AG04449 (cell line): ENCODE measurements at regions not wholly inside any gene's neighbourhood (a gene's known extent, or its start where the extent isn't known, plus 50 kb on each side); places are given as distances from the start of the nearest gene placed in this dataset.

ENCODE experiments used
- CTCF ChIA-PET: fragments of 350-600 bp; formaldehyde crosslinking; extraction: SDS; loops from one replicate; lab custom pipeline; 2021; ENCODE audit warnings: antibody characterized with exemption; lab: Yijun Ruan, JAX
- POLR2A ChIA-PET: fragments of 400-600, 350-600 bp; formaldehyde crosslinking; extraction: SDS; loops from one replicate; lab custom pipeline; 2020; ENCODE audit warnings: antibody characterized with exemption, inconsistent platforms; lab: Yijun Ruan, JAX
- DNase-seq: peaks from one replicate; pipeline ENCODE4 v3.0.0-alpha.2; 2010; ENCODE audit warnings: low read depth, low spot score
- H3K4me3 ChIP-seq: 2 replicates; pipeline ENCODE4 v1.5.1; 2011; ENCODE audit warnings: low read depth, mild to moderate bottlenecking, control low read depth, low read length
- TF ChIP-seq, protein P1 (sequence below): IDR thresholded peaks from one replicate; pipeline ENCODE4 v1.5.1; 2011; ENCODE audit warnings: mild to moderate bottlenecking, moderate library complexity, low read length, control low read depth, inconsistent platforms; ENCODE audit not compliant: insufficient read depth; ENCODE audit errors: missing control alignments

- TF ChIP-seq, protein P1, sequence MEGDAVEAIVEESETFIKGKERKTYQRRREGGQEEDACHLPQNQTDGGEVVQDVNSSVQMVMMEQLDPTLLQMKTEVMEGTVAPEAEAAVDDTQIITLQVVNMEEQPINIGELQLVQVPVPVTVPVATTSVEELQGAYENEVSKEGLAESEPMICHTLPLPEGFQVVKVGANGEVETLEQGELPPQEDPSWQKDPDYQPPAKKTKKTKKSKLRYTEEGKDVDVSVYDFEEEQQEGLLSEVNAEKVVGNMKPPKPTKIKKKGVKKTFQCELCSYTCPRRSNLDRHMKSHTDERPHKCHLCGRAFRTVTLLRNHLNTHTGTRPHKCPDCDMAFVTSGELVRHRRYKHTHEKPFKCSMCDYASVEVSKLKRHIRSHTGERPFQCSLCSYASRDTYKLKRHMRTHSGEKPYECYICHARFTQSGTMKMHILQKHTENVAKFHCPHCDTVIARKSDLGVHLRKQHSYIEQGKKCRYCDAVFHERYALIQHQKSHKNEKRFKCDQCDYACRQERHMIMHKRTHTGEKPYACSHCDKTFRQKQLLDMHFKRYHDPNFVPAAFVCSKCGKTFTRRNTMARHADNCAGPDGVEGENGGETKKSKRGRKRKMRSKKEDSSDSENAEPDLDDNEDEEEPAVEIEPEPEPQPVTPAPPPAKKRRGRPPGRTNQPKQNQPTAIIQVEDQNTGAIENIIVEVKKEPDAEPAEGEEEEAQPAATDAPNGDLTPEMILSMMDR = no peak
- no peak overlapping the region for H3K4me3 ChIP-seq
- no peak for DNase-seq
- ChIA-PET POLR2A (no interaction called here), CTCF (no interaction called here)
These were observed 171.4 kb downstream of the ZNF248 start for GRCh38 chr10:37685741-37686683.

- no peak overlapping the region for H3K4me3 ChIP-seq
- ChIA-PET CTCF (no interaction called here), POLR2A (no interaction called here)
- DNase-seq = no peak
- TF ChIP-seq, protein P1 = no peak
These were observed 172.6 kb downstream of the ZNF248 start for GRCh38 chr10:37684765-37685164.

DNA sequence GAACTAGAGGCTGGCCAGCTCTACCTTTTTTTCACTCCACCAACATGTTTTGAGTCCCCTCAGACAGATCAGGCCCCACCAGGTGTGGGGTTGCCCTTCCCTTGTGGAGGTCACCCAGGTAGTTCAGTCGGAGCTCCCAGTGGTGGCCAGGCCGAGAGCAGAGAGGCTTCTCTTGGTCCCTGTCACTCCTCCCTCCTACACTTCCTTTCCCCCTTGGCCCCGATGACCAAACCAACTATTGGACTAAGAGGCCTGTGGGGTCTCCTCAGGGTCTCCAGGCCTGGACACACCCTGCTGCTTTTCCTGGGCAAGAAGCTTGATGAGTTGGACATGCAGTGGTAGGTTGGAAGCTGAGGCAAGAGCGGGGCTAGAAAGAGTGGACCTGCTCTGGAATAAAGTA is 174.8 kb downstream of the ZNF248 start:
- H3K4me3 ChIP-seq = no peak overlapping the region
- no peak for DNase-seq
- POLR2A ChIA-PET = no interaction called here
- CTCF ChIA-PET = no interaction called here
- TF ChIP-seq, protein P1 = no peak

DNA sequence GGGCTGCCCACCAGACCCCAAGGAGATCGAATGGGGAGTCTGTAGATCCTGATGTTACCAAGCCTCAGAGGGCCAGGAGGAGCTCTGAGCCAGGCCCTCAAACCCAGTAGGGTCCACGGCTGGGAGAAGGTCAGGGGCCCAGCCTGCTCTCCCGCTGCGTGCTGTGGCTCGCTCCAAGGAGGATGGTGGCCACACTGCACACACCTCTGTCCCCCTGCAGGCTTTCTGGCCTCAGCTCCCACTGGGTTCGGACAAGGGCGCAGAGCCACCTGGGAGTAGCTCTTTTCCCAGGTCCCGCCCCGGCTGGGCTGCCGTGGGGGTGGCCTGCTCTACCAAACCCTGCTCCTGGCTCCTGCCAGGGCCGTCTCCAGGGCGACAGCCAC is 175.8 kb downstream of the ZNF248 start:
- no peak overlapping the region for H3K4me3 ChIP-seq
- ChIA-PET POLR2A (no interaction called here), CTCF (no interaction called here)
- DNase-seq = no peak
- TF ChIP-seq, protein P1 = no peak

DNA sequence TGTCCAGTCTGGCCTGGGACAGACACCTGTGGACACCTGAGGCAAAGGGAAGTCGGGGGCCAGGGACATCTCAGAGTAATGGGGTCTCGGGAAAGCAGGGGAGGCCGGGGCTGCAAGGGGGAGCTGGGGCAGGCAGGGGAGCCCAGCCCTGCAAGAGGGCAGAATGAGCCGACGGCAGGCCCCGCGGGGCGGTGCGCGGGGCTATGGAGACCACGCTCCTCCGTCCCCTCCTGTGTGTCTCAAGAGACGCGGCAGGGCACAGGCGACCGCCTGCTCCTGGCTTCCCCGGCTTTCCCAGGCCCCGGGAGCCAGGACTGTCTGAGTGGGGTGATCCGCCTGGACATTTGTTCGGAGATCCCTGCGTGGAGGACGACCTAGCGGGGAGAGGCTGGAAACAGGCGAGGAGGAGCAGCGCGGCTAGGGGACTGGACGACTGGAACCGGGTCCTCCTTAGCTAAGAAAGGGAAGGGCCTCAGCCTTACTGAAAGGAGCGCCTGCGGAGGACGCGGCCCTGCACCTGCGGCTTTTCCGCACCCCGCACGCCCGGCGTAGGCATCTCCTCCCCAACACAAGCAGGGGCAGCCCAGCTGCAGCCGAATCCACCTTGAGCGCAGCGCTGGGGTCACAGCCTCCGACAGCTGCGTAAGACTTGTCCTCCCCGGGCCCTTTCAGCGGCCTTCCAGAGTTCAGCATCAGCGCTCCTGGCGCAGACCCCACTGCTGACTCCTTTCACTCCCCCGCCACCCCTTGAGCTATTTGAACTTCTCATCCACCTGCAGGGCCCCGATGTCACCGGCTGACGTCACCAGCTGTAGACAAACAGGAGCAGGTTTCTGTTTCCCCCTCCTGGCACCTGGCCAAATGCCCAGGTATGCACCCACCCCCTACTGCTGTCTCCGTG is 176.4 kb downstream of the ZNF248 start:
- ChIA-PET POLR2A (no interaction called here), CTCF (no interaction called here)
- TF ChIP-seq, protein P1 = no peak
- DNase-seq = no peak
- no peak overlapping the region for H3K4me3 ChIP-seq

DNA sequence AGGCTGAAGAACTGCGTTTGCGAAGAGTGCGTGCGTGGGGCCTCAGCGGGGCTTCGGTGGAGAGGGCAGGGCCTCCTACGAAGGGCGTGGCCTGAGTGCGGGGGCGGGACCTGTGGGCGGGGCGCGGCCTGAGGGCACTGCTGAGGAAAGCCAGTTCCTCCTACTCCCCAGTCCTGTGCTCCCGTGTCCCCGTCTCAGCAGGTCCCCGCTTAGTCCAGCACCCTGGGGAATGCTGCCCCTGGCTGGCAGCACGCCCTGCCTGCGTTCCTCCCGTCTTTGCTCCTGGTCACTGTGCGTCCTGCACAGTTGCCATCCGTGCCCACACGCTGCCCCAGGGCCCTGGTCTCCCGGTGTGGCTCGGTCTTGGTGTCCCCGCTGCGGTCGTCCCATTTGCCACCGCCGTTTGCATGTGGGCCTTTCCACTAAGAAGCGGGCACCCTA is 177.1 kb downstream of the ZNF248 start:
- no peak for DNase-seq
- TF ChIP-seq, protein P1 = no peak
- POLR2A ChIA-PET = no interaction called here
- no peak overlapping the region for H3K4me3 ChIP-seq
- CTCF ChIA-PET = no interaction called here
